DND-41 (cell line): ENCODE measurements at regions not wholly inside any gene's neighbourhood (a gene's known extent, or its start where the extent isn't known, plus 50 kb on each side); places are given as distances from the start of the nearest gene placed in this dataset.

ENCODE experiments used
- ATAC-seq: fragments of 200-7000 bp; cut with Tn5 transposase; 3 replicates; pipeline ENCODE4 v1.9.1; 2021; ENCODE audit warnings: low read depth; ENCODE audit not compliant: insufficient read depth
- DNase-seq: peaks from one replicate; pipeline ENCODE4 v3.0.0-alpha.2; 2020
- H2AFZ ChIP-seq: 2 replicates; pipeline ENCODE4 v1.6.0; 2012; ENCODE audit warnings: low read depth, low read length
- H3K27ac ChIP-seq: 2 replicates; pipeline ENCODE4 v1.5.1; 2012; ENCODE audit warnings: low read length, inconsistent platforms
- H3K27me3 ChIP-seq: fragments of 200-600 bp; sonication (generic); 2 replicates; pipeline ENCODE4 v1.6.0; 2012; ENCODE audit warnings: low read length, mild to moderate bottlenecking, inconsistent platforms; ENCODE audit not compliant: insufficient read depth, poor library complexity
- H3K36me3 ChIP-seq: 2 replicates; pipeline ENCODE4 v1.5.1; 2012; ENCODE audit warnings: low read length, inconsistent platforms; ENCODE audit not compliant: insufficient read depth
- H3K4me1 ChIP-seq: 2 replicates; pipeline ENCODE4 v1.5.1; 2012; ENCODE audit warnings: mild to moderate bottlenecking, low read length; ENCODE audit not compliant: insufficient read depth
- H3K4me2 ChIP-seq: 2 replicates; pipeline ENCODE4 v1.6.0; 2012; ENCODE audit warnings: mild to moderate bottlenecking, moderate library complexity, low read length, inconsistent platforms; ENCODE audit not compliant: insufficient read depth
- H3K4me3 ChIP-seq, 2 experiments: fragments of 200-600 bp in 1 of 2; shearing (Covaris generic) in 1 of 2; 2 replicates each; pipeline ENCODE4 v1.5.1; 2012 to 2016; ENCODE audit warnings: inconsistent platforms in 2 of 2, low read length in 2 of 2, mild to moderate bottlenecking in 2 of 2, low read depth in 1 of 2, moderate library complexity in 1 of 2
- H3K79me2 ChIP-seq: 2 replicates; pipeline ENCODE4 v1.6.0; 2012; ENCODE audit warnings: low read length, inconsistent platforms; ENCODE audit not compliant: insufficient read depth
- H3K9ac ChIP-seq: 2 replicates; pipeline ENCODE4 v1.6.0; 2012; ENCODE audit warnings: low read depth, mild to moderate bottlenecking, inconsistent platforms, low read length, moderate library complexity
- H3K9me3 ChIP-seq: 2 replicates; pipeline ENCODE4 v1.5.1; 2012; ENCODE audit warnings: low read length, moderate library complexity, mild to moderate bottlenecking, inconsistent platforms; ENCODE audit not compliant: insufficient read depth, severe bottlenecking
- H4K20me1 ChIP-seq: 2 replicates; pipeline ENCODE4 v1.6.0; 2012; ENCODE audit warnings: low read length; ENCODE audit not compliant: insufficient read depth
- CTCF ChIP-seq: IDR thresholded peaks from 2 replicates; pipeline ENCODE4 v1.5.1; 2012; ENCODE audit warnings: borderline replicate concordance, low read length, moderate library complexity, mild to moderate bottlenecking; ENCODE audit not compliant: poor library complexity, severe bottlenecking; ENCODE audit errors: extremely low read depth
- EZH2 ChIP-seq: IDR thresholded peaks from 3 replicates; pipeline ENCODE4 v1.6.1; 2012; ENCODE audit warnings: borderline replicate concordance, low read depth, mild to moderate bottlenecking, moderate library complexity, low read length, inconsistent platforms; ENCODE audit not compliant: severe bottlenecking

- no peaks in the 10 kb centered on the region for H3K79me2 ChIP-seq
- H4K20me1 ChIP-seq, result no peaks in the 10 kb centered on the region
- H3K4me3 ChIP-seq, result no peak overlapping the region
- no peak overlapping the region for H3K9ac ChIP-seq
- H3K4me1 ChIP-seq, result no peaks in the 10 kb centered on the region
- H3K36me3 ChIP-seq, result no peaks in the 10 kb centered on the region
- H3K27ac ChIP-seq, result no peak overlapping the region
- no peaks in the 10 kb centered on the region for H3K9me3 ChIP-seq
- H2AFZ ChIP-seq, result no peak overlapping the region
- no peaks in the 10 kb centered on the region for H3K27me3 ChIP-seq
- no peak for TF ChIP-seq EZH2
- no peak for TF ChIP-seq CTCF
- ATAC-seq, result no peak
- H3K4me2 ChIP-seq, result no peak overlapping the region
- DNase-seq, result no peak
These were observed 203.3 kb upstream of the CRY1 start for GRCh38 chr12:107296681-107297089.

- H3K4me2 ChIP-seq, result no peak overlapping the region
- TF ChIP-seq CTCF (no peak), EZH2 (no peak)
- H3K4me3 ChIP-seq, result no peak overlapping the region
- H3K36me3 ChIP-seq, result no peaks in the 10 kb centered on the region
- H3K9me3 ChIP-seq, result no peaks in the 10 kb centered on the region
- ATAC-seq (no peak), DNase-seq (no peak)
- H3K27ac ChIP-seq, result no peak overlapping the region
- no peaks in the 10 kb centered on the region for H4K20me1 ChIP-seq
- no peaks in the 10 kb centered on the region for H3K4me1 ChIP-seq
- H2AFZ ChIP-seq, result no peak overlapping the region
- no peaks in the 10 kb centered on the region for H3K27me3 ChIP-seq
- no peaks in the 10 kb centered on the region for H3K79me2 ChIP-seq
- H3K9ac ChIP-seq, result no peak overlapping the region
These were observed 209.4 kb upstream of the CRY1 start for GRCh38 chr12:107302649-107303341.

- ATAC-seq (no peak), DNase-seq (no peak)
- no peak overlapping the region for H3K27ac ChIP-seq
- no peak overlapping the region for H3K9ac ChIP-seq
- no peaks in the 10 kb centered on the region for H3K9me3 ChIP-seq
- H3K4me2 ChIP-seq, result no peak overlapping the region
- H3K4me1 ChIP-seq, result no peaks in the 10 kb centered on the region
- no peak overlapping the region for H3K4me3 ChIP-seq
- no peaks in the 10 kb centered on the region for H4K20me1 ChIP-seq
- peaks cover 4% of the 10 kb centered on the region for H3K27me3 ChIP-seq
- no peak overlapping the region for H2AFZ ChIP-seq
- no peaks in the 10 kb centered on the region for H3K36me3 ChIP-seq
- TF ChIP-seq CTCF (no peak), EZH2 (no peak)
- H3K79me2 ChIP-seq, result no peaks in the 10 kb centered on the region
These were observed 211.5 kb upstream of the CRY1 start for GRCh38 chr12:107304588-107305532.
